Stimulated activated CD8-positive, alpha-beta memory T cell treated with anti-CD3 and anti-CD28 coated beads, Interleukin-15, amount 100 ng/mL, for 24 hours (primary cell): ENCODE measurements at regions not wholly inside any gene's neighbourhood (a gene's known extent, or its start where the extent isn't known, plus 50 kb on each side); places are given as distances from the start of the nearest gene placed in this dataset.

Experiments used
- DNase-seq: peaks from one replicate; pipeline ENCODE4 v3.0.0-alpha.2; 2020; ENCODE audit warnings: low read depth

DNA sequence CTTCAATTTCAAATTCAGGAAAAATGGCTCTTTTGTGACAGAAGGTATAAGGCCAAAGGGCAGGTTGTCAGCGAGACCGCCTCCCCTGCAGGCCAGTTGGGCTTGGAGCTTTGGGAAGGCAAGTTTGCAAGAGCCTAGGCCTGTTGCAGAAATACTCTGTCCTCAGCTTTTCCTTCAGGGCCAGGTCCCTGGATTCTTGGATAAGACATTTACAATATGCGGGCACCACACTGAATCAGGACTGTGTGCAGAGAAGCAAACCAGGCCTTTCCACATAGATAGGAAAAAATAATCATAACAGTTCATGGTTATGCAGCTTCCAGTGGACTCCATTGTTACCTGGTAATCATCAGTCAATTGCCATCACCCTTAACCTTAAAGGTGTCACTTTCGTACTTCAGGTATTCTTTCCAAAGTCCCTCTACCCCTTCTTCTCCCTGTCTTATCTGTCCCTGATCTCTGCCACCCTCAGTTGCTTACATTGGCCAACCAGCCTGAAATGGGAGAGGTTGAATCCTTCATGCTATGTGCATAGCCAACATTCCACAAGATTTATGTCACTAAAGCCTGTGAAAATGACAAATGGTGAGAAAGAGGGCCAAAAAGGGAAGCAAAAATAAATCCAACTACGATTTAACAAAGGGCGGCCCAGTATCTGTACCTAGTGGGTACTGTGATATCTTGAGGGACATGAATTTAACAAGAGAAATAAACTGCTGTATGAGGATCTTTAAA is 304.5 kb upstream of the NFE2L3 start:
- DNase-seq = no peak

DNA sequence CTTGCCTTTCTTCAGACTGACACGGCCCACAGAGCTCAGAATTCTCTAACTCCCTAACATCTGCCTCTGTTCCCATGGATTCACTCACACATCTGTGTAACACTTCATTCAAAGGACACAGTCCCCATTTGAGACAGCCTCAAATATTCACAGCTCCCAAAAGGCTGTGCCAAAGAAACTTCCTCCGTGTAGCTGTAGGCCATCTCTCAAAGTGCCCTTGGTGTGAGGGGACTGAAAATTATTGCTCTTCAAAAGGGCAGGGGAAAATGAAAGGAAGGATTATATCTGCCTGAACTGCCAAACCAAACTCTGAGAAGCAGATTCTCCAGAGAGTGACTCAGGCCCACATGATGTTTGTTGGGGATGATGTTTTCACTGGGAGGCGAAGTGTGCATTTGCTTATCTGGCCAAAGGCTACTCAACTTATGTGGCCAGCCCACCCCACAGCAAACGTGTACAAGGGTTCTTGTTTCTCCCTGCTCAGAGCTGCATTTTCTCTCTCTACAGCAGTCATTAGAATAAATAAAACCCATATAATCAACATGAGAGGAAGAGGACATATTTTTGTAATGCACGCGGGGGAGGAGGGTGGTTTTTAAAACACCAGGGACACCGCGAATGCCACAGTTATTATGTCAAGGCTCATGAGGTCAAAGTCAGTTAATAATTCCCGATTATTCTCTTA is 302.4 kb upstream of the NFE2L3 start:
- no peak for DNase-seq

DNA sequence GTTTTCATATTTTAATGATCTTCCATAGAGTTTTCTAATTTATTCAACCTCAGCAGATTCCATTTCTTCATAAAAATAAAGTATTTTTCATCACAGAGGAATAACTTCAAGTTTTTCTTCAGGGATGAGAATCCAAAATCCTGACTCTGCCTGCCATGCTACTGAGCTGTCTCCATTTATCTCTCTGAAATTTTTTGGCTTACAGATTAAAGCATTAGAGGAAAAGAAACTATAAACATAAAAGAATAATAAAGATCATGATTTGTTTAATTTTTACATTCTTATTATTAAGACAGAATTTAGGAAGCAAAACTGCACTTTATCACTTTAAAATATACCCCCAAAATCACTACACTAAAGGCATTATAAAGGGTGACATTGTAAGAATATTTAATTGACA is 301.8 kb upstream of the NFE2L3 start:
- no peak for DNase-seq

DNA sequence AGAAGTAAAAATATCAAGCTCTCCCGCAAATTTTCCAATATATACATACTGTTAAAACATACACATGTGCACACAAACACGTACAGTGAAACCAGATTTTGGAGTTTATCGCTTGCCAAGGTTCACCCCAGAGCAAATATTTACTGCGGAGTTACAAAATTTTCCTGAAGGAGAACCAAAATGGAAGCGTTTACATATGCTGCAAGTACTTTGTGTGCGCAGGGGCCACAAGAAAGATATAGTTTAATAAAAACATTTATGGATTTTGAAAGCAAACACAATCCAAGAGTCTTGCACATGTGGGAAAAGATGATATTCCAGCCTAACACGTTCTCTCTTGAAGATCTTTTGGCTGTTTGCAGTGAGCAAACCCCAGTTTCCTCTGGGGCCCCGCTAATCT is 301.3 kb upstream of the NFE2L3 start:
- no peak for DNase-seq

DNA sequence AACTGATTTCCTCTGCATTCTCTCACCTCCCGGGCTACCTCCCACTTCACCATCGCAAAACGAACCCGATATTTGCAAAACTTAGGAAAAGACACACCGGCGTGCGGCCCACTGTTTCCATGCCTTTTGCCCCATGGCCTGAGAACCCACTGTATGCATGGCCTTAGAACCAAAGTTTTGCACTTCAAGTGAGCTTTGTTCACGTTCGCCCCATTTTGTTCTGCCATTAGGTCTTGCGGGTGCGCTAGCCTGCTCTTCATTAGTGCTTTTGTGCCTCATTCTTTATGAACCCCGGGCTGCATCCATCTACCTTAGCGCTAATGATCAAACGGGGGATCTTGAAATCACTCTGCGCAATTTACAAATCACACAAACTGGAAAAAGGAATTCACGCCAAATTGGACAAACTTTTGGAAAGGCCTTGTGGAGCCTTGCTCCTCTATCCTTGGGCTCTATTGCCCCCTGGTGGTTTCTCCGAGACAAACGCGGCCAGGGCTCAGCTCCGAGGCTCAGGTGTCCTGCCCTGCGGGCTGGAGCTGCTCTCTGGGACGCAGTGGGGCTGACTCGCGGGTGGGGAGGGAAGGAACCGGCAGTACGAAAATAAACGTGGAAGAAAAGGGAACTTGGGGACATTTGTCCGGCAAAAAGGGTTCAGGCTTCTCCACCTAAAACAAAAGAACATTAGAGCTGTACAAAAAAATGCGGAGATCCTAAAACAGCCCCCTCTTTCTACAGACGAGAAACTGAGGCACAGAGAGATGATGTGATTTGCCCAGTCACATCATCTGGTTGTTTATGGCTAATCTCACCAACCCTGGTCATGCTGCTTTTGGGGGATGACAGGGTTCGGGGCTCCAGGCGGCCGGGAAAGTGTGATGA is 300.4 kb upstream of the NFE2L3 start:
- no peak for DNase-seq

DNA sequence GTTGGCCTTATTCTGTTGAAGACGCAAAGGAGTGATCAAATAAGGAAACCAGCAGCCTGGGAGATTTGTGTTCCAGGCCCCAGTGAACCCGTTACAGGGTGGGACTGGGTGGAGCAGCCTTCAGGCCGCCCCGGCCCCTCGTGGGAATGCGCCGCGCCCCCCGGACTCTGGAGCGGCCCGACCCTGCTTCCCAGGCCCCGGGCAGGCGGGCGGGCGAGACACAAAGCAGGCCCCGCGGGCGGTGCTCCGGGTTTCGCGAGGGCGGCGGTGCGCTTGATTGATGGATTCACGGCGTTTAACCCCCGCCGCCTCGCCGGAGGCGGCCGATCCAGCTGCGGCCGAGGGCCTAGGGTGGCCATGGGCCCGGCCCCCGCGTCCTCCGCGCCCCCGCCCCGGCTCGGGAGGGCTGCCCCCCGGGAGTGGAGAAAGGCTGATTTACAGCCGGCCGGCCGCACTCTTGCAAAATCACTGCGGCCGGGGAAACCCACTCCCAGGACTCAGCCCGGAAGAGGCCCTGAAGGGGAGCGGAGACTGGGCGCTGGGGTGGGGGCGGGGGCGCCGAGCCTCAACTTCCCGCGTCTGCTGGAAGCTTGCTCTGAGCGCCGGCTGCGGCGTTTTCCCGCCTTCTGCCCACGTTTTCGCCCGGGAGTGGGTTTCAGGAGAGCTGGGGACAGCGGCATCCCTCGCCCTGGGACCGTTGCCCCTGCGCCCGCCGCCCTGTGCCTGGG is 299.6 kb upstream of the NFE2L3 start:
- no peak for DNase-seq

DNA sequence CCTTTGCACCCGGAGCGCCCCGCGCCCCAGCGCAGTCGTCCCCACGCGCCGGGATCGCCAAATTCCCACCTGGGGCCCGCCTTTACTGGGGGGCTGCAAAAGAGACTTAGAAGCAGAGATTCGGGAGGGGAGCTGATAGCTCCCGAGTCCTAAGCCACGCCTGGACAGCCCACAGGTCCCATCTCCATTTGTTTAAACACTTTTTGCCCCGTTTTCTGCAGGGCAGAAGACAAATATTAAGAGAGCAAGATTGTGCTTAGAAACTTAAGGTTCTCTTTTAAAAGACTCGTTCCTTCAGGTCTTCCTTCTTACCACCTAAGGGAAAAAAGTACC is 299.1 kb upstream of the NFE2L3 start:
- no peak for DNase-seq

DNA sequence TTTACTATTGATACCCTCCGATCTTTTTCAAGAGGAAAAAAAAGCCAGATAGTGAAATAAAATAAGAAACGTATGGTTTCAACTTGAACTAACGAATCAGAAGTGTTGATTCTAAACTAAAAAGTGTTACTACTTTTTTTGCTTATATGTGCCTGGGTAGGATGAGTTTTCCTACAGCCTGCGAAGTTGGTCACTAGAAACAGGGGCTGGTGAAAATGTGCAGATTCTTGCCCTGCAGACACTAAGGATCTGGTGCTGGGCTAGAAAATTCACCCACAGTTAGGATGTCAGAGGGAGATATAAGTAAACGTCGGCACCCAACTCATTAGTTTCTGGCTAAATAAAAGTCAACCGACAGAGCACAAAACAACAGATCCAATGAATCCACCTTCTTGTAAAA is 298.7 kb upstream of the NFE2L3 start:
- DNase-seq = no peak

DNA sequence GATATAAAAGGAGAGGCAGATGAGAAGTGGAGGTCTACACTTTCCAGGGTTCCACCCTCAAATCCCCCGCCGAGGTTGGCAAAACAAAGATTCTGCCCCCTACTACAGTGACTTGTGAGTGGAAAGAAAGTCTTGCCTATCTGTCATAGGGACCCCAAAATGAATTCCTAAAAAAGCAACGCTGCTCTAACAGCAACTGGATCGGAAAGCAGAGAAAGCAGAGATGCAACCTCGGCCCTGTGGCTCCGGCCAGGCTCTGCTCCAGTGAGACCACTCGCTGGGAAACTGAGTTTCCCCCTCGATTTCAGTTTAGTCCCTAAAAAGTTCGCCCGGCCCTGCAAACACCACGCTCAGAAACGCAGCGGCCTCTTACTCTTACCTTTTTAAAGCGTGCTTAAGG is 297.9 kb upstream of the NFE2L3 start:
- no peak for DNase-seq

DNA sequence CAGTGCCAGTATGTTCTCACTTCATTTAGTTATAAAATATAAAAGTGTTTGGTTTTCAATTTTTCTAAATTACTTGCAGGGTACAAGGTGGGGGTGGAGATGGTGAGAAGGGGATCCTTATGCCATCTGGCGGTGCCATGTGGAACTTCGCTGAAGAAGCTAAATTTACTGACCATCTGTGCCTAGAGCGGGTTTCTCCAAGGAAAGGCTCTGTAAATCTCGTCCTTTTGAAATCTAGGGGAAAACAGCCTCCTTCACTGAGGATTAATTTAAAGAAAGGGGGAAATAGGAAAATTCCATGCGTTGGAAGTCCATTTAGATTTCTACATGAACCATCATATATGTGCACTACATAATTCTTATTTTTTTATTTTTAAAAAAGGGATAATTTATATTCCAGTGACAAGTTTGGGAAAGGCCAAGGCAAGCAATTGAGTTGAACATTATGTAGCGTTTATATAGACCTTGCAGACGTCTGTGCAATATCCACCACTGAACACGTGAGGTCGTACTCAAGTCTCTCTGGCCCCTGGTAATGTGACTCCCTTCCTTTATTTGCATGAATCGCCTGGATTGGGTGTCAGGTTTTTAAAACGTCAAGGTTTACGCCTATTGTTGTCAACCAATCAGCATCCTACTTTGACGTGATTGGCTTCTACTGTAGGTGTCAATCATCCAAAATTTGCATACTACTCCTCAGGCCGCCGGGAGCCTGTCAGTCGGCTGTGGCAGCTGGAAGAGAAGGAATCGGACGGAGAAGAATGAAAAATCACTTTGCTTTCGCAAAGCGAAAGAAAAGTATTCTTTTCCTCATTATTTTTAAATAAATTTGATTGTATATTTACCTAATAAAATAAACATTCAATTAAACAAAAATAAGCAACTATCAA is 297.1 kb upstream of the NFE2L3 start:
- no peak for DNase-seq

DNA sequence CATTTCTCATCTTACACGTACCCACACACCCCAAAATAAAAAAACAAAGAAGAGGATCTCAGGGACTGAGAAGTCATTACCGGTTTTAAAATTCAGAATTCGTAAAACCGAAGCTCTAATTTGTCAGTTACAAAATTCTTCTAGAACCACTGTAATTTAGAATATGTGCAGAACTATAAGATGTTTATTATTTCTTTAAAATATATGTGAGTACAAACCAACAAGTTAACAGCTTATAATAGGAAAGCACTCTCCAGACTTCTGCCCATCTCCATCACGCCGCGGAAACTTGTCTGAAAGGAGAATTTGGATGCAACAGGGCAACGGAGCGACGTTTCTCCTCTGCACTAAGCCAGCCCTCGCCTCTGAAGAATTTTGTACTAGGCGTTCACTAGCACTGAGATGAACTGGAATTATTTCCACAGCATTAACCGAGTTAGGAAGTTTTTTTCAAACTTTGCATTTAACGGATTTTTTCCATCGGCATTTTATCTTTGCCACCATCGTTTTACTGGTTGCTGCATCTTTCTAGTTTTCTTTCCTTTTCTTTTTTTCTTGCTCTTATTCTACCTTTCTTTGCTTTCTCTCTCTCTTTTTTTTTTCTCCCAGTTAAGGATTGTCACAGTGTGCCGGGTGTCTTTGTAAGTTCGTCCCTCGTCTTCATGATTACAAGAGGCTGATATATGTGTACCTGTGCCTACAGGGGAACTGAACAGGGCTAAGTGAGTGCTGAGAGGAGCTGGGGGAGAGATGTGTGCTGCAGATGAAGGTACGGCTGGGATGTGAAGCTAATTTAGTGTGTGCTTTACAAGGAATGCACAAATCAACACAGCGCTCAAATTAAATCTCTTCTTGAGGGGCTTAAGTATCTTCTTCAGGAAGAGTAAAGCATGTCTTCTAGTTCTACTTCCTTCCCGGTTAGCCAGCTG is 295.9 kb upstream of the NFE2L3 start:
- no peak for DNase-seq

DNA sequence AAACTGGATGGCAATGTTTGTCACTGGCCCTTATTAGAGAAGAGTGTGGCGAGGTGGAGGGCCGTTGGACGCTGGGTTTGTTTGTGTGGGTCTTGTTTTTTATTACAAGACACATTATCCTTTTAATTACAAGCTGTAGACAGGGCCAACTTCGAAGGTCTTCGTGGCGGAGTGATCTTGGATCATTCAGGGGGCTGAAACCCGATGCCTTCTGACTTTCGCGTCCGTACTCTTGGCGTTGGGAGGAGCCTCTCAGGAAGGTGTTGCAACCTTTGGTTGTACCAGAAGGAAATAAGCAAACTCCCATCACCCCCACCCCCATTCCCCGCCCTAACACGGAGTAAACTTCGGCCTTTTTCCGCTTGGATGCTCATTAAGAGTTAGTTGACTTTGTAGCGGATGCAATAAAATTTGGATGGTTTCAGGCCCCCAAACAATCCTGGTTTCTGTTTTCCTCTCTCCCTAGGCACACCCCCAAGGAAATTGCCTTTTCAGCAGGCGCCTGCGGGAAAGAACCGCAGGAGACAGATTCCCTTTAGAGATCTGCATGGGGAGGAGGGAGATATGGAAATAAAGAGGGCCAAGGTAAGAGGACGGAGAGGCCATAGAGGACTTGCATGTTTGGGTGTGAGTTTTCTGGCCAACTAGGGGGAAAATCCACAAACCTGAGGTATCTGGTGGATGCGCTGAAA is 294.5 kb upstream of the NFE2L3 start:
- DNase-seq = no peak

DNA sequence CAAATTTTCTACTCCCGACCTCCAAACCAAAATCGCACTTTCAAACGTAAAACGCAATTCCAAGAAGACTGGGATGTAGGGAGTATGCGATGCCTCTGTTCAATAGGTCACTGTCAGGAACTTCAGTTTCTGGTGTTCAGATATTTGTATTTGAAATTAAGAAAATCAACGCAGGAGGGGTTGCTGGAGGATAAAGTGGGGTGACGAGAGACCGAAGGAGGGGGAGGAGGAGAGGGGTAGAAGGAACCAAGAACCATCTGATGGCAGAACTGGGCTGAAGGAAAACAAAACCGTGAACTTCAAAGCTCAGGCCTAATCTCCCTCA is 293.8 kb upstream of the NFE2L3 start:
- DNase-seq = no peak

DNA sequence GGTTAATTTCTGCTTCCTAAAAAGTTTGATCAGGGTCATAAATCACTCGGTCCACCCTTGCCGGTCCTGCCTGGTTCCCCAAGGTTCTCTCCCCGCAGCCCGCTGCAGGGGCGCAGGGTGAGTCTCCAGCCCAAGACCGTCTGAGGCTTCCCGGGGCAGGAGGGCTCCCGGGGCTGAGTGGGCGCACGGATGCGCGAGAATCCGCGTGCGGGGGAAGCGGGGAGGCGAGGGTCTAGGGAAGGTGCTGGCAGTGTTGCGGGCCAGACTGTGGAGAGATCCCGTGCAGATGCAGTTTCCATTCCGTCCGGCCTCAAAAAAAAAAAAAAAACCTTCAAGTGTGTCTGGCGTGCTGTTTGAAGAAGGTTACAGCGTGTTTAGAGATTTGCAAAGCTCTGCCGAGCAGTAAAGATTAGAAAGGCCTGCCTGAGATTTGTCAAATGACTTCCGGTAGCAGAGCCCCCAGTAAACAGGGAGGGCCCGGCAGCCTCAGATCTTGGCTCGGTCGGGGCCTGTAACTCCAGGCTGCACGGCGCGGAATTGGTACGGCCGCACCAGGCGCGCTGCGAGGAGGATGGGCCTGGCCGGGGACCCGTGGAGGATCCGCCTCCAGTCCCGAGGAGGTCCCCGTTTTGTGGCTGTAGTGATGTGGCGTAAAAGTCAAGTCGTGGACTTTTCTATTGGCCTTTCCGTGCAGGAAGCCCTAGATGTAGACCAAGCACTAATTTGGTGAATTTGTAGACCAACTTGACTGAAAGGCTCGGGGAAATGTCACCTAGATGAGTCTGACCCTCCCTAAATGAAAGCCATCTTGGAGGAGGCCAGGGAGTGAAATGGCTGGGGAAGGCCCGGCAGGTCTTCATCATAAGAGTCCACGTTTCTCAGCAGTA is 293.2 kb upstream of the NFE2L3 start:
- no peak for DNase-seq

DNA sequence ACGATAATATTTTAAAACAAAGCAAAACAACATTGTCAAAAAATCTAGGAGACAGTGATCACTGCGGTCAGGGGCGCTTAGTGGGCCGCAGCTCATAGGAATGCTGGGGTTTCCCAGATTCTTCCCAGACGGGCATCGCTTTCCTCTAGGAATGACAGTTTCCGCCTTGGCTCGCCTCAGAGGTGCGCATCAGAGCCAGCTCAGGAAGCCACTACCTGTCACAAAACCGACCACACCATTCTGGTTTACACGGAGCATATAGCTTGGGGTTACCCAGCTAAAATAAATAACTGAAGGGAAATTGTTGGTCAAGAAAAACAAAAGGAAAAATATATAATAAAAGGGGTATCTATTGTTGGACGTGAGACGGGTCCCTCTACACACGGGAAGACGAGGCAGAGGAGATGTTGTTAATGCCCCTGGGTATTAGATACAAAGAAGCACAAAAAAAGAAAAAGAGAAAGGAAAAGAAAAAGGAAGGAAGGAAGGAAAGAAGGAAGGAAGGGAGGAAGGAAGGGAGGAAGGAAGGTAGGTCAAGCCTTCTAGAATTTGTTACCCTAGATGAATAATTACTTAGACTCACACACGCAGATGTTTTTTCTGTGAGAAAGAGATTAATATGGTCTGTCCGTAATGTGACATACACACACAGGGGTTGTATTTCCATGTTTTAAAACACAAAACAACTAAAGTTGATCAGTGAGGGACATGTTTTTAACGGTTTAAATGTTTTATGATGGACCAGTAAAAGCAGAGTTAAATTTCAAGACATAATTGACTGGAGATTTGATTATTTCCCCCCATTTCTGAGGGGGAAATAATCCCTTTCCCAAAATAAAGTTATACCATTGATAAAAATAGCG is 292.4 kb upstream of the NFE2L3 start:
- DNase-seq = no peak

DNA sequence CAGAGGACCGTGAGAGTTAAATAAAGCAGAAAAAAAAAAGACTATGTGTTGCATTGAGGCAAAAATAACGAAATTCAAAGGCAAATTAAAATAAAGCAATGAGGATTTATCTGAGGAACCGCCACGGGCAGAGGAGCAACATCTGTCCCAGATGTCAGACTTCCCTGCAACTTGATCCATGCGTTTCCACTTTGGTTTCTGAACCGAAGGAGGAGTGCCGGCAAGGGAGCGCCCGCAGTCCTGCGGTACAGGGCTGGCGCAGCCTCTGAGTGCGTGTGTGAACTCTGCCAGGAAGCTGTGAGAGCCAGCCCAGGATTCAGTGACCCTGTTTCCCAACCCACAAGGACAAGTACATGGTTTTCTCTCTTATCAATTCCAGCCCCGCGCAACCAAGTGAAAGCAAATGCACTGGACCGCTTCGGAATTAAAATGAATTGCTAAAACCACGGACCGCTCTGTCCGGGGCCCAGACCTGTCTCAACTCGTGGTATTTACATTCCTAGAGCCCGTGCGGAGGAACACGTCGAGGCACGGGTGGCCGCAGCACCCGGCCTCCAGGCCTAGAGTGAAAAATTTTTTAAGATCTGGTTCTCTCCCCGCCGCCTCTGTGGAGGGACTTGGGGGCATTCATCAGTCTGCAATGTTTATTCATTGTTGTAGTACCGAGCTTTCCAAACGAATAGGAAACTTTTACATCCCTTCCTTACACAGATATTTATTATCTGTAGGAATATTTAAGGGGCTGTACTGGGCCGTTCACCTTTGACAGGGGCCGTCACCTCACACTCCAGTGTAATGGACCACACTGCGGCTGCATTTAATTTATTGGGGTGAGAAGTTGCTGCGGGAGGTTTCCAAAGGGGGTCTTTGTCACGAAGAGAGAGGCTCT is 291.5 kb upstream of the NFE2L3 start:
- DNase-seq = no peak

DNA sequence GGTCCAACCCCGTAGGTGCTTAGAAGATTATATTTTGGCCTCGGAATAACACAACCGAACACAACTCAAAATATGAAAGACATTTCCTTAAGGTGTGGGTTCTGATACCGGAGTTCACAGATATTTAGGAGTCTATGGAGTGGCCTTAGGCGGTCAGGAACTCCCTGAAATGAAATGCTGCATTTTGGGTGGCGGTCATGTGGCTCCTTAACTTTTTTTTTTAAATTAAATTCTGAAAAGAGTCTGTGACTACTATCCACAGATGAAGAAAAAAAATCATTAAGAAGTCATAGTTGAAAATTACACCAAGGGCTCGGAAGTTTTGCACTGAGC is 290.9 kb upstream of the NFE2L3 start:
- DNase-seq = no peak
